ENCODE measurements at regions not wholly inside any gene's neighbourhood (a gene's known extent, or its start where the extent isn't known, plus 50 kb on each side); places are given as distances from the start of the nearest gene placed in this dataset.

DNA sequence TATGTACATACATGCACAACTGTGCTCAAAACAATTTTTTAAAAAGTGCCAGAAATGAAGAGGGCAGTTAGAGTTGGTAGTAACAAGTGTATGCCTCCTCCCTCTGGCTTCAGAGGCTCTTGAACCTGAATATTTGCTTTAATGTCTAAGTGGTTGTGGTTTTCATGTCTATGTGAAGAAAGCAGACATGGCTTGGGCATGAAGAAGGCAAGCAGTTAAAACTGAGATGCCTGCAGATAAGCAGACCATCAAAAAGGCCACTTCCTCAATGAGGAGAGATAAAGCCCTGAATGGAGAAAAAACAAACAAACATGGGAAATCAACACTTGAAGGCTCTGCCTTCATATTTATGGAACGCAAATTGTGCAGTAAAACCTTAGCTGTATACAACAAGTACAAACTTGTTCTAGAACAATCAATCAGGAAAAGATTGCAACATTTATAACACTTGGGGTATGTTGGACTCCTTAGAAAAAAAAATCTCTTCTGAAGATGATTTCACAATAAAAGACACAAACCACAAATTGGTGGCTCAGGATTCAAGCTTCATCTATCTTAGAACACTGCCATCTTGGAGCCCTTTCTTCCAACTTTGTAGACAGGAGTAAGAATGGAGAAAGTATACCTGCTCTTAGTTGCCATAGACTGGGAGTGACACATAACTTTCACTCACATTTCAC lies 52.7 kb upstream of the PLA2G4A start:
- TF ChIP-seq, protein P1, sequence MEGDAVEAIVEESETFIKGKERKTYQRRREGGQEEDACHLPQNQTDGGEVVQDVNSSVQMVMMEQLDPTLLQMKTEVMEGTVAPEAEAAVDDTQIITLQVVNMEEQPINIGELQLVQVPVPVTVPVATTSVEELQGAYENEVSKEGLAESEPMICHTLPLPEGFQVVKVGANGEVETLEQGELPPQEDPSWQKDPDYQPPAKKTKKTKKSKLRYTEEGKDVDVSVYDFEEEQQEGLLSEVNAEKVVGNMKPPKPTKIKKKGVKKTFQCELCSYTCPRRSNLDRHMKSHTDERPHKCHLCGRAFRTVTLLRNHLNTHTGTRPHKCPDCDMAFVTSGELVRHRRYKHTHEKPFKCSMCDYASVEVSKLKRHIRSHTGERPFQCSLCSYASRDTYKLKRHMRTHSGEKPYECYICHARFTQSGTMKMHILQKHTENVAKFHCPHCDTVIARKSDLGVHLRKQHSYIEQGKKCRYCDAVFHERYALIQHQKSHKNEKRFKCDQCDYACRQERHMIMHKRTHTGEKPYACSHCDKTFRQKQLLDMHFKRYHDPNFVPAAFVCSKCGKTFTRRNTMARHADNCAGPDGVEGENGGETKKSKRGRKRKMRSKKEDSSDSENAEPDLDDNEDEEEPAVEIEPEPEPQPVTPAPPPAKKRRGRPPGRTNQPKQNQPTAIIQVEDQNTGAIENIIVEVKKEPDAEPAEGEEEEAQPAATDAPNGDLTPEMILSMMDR (IDR thresholded peaks at IDR 0.05; ENCODE audit: low read depth, low read length, missing control alignments), result no peak
- in situ Hi-C loops (cut with HindIII; ENCODE audit: low sequenced_read_pairs), result loop anchor here (5.0 kb wide), 1 partner anchor 79 kb away; no protein-coding TSS in a partner anchor
- no peak for DNase-seq (ENCODE audit: low read depth)
- H3K4me3 ChIP-seq (ENCODE audit: low read depth, low read length), result no peak overlapping the region

DNA sequence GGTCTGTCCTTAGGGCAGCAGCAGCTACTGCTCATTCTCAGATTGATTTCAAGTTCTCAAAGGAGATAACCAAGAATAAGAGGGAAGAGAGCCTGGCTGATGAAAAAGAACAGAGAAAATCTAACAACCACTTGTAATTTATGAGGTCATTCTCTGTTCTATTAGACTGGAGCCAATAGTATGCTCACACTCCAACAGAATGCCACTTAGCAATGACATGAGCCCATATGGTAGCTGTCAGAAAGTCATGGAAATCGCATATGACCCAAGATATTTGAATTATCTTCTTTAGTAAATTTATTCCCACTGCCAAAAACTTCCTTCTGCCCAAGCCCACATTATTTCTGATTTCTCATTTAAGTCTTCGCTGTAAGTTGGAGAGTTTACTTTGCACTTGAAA lies 53.7 kb upstream of the PLA2G4A start:
- H3K4me3 ChIP-seq (ENCODE audit: low read depth, low read length), result no peak overlapping the region
- TF ChIP-seq, protein P1 (IDR thresholded peaks at IDR 0.05; ENCODE audit: low read depth, low read length, missing control alignments), result no peak
- no peak for DNase-seq (ENCODE audit: low read depth)
- in situ Hi-C loops (cut with HindIII; ENCODE audit: low sequenced_read_pairs), result loop anchor here (5.0 kb wide), 1 partner anchor 78 kb away; no protein-coding TSS in a partner anchor

DNA sequence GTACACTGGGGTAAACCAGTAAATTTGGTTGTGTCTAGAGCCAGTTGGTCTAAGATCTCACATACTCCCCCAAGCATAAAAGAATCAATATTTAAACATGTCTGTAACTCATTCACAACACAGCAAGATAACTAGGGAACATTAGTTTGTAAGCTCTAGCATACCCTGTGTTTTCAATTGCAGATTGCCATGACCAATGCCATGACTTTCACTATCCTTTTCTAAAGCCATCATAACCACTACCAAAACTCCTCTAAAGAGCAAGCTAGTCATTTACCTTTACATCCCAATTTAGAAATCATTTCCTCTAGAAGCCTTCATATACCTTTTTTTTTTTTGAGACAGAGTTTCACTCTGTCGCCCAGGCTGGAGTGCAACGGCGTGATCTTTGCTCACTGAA lies 56.5 kb upstream of the PLA2G4A start:
- no peak overlapping the region for H3K4me3 ChIP-seq (ENCODE audit: low read depth, low read length)
- TF ChIP-seq, protein P1 (IDR thresholded peaks at IDR 0.05; ENCODE audit: low read depth, low read length, missing control alignments), result no peak
- DNase-seq (ENCODE audit: low read depth), result no peak
- in situ Hi-C loops (cut with HindIII; ENCODE audit: low sequenced_read_pairs), result no loop called here

DNA sequence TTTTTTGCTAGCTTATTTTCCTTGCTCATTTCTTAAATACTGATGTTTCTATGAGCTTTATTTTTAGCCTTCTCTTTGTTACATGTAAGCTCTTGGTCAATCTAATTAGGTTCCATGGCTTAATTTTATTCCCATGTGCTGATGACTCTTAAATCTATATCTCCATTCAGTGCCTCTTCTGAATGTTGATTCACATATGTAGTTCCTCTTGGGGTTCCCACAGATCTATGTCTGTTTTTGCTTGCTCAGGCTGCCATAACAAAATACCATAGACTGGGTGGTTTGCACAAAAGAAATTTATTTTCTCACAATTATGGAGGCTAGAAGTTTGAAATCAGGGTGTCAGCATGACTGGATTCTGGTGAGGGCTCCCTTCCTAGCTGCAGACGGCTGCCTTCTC lies 58.3 kb upstream of the PLA2G4A start:
- TF ChIP-seq, protein P1 (IDR thresholded peaks at IDR 0.05; ENCODE audit: low read depth, low read length, missing control alignments), result no peak
- H3K4me3 ChIP-seq (ENCODE audit: low read depth, low read length), result no peak overlapping the region
- no peak for DNase-seq (ENCODE audit: low read depth)
- in situ Hi-C loops (cut with HindIII; ENCODE audit: low sequenced_read_pairs), result no loop called here

DNA sequence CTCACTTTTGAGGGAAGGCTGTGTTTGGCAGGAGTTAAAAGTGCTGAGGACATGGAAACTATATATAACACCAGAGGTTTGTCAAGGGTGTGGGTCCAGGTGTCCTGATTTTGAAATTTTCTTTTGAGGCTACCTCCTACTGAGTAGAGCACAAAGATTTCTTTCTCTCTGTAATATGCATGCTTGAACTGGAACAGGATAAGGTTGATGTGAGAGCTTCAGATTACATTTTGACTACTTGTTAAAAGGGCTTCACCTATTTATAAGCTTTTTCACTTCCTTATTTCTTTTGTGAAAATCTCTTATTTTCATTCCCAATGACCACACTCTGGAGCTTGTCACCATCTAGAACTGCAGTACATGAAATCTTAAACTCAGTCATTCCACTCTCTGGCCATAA lies 59.8 kb upstream of the PLA2G4A start:
- no peak for DNase-seq (ENCODE audit: low read depth)
- no peak overlapping the region for H3K4me3 ChIP-seq (ENCODE audit: low read depth, low read length)
- in situ Hi-C loops (cut with HindIII; ENCODE audit: low sequenced_read_pairs), result no loop called here
- TF ChIP-seq, protein P1 (IDR thresholded peaks at IDR 0.05; ENCODE audit: low read depth, low read length, missing control alignments), result no peak

DNA sequence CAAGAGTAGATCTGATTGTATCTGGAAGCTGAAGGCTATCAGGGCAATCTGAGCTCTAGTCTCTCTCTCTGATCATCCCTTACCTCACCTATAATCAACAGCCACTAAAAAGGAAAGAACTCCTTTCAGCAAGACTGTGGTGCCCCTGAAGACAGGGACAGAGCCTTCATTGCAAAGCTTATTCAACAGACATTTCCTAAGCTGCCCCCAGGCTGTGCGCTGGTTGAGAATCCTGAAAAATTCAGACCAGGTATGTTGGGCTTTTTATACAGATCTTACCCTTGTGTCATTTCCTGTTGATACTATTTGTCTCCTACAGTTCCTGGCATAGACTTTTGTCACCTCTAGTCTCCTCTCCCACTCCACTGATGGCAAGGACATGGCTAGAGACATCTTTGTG lies 63.3 kb upstream of the PLA2G4A start:
- in situ Hi-C loops (cut with HindIII; ENCODE audit: low sequenced_read_pairs), result no loop called here
- no peak overlapping the region for H3K4me3 ChIP-seq (ENCODE audit: low read depth, low read length)
- DNase-seq (ENCODE audit: low read depth), result no peak
- TF ChIP-seq, protein P1 (IDR thresholded peaks at IDR 0.05; ENCODE audit: low read depth, low read length, missing control alignments), result no peak

Data from astrocyte of the cerebellum (primary cell).